ENCODE measurements at regions not wholly inside any gene's neighbourhood (a gene's known extent, or its start where the extent isn't known, plus 50 kb on each side); places are given as distances from the start of the nearest gene placed in this dataset.

DNA sequence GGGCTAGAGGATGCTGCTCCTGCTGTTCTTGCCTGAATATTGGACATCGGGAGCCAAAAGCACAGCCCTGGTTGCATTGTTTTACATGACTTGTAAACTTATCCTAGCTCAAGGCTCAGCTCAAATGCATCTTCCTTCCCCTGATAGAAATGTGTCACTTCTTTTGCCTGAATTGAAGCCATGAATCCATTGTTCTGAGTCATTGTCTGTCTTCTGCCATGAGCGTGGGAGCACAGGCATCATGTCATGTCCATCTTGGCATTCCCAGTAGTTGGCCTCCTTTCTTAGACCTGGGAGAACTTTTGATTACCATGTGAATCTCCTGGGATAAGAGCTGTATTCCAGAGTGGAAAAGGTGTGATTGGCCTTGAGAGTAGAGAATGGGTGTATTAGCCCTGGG lies 54.1 kb upstream of the OPN4 start:
- TF ChIP-seq GATA1 (IDR thresholded peaks at IDR 0.05; ENCODE audit: low read depth, low read length) (no peak), POLR2A (IDR thresholded peaks at IDR 0.05; ENCODE audit: low read length) (no peak)
- DNase-seq, result no peak

DNA sequence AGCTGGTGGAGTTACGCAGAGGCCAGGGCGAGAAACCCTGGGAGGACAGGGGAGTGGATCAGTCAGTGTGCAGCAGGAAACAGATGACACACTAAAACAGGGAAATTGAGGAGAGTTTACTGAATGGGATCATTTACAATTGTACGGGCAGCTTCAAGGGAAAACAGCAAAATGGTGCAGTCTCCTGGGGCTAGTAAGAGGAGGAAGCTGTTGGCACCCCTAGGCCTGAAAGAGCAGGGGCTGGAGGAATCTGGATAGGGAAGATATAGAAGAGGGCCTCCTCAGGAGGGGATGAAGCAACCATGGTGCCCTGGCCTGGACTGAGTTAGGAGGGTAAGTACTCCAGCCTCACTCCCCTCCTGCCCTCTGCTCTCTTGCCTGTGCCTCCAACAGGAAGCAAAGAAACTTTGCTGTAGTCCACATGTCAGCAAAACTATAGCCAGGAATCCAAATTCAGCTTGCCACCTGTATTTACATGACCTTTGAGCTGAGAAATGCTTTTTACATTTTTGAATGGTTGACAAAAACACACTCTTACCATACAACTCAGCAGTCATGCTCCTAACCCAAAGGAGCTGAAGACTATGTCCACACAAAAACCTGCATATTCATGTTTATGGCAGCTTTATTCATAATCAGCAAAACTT lies 52.3 kb upstream of the OPN4 start:
- TF ChIP-seq POLR2A (IDR thresholded peaks at IDR 0.05; ENCODE audit: low read length) (no peak), GATA1 (IDR thresholded peaks at IDR 0.05; ENCODE audit: low read depth, low read length) (no peak)
- no peak for DNase-seq

DNA sequence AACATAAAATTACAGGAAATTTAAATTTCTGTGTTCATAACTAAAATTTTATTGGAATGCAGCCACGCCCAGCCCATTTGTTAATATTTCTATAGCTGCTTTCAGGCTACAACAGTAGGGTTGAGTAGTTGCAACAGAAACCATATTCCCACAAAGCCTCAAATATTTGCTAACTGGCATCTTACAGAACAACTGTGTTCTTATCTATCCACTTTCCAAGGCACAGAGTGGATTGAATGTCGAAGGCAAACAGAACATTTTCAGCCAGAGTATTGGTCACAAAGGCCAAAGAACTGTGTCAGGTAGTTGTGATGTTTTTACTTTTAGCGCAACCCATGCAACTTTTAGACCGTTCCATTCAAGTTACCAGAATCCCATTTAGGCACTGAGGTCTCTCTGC lies 51.1 kb upstream of the OPN4 start:
- no peak for TF ChIP-seq POLR2A (IDR thresholded peaks at IDR 0.05; ENCODE audit: low read length)
- TF ChIP-seq GATA1 (IDR thresholded peaks at IDR 0.05; ENCODE audit: low read depth, low read length), result no peak
- DNase-seq, result no peak
